ENCODE measurements at regions not wholly inside any gene's neighbourhood (a gene's known extent, or its start where the extent isn't known, plus 50 kb on each side); places are given as distances from the start of the nearest gene placed in this dataset.

GRCh38 chr9:106143781-106144180 is 449.4 kb downstream of the TMEM38B start:
- DNase-seq (ENCODE audit: low read depth, low spot score), result no peak
- no peak overlapping the region for H3K4me3 ChIP-seq (ENCODE audit: low read depth, low read length)
- no peak for TF ChIP-seq CTCF (IDR thresholded peaks at IDR 0.05; ENCODE audit: insufficient read depth, low read length, missing control alignments)
- CTCF ChIA-PET, result interaction anchor here (1.6 kb wide), 1 partner anchor 262 kb away, joined by 3 read pairs; no protein-coding TSS in a partner anchor
- POLR2A ChIA-PET, result no interaction called here

- ChIA-PET CTCF (no interaction called here), POLR2A (no interaction called here)
- TF ChIP-seq CTCF (IDR thresholded peaks at IDR 0.05; ENCODE audit: insufficient read depth, low read length, missing control alignments), result no peak
- no peak overlapping the region for H3K4me3 ChIP-seq (ENCODE audit: low read depth, low read length)
- no peak for DNase-seq (ENCODE audit: low read depth, low spot score)
These were observed 451.9 kb downstream of the TMEM38B start for GRCh38 chr9:106146066-106146840.

GRCh38 chr9:106146886-106147285 is 452.5 kb downstream of the TMEM38B start:
- ChIA-PET CTCF (no interaction called here), POLR2A (no interaction called here)
- no peak for DNase-seq (ENCODE audit: low read depth, low spot score)
- no peak for TF ChIP-seq CTCF (IDR thresholded peaks at IDR 0.05; ENCODE audit: insufficient read depth, low read length, missing control alignments)
- H3K4me3 ChIP-seq (ENCODE audit: low read depth, low read length), result no peak overlapping the region

- POLR2A ChIA-PET, result no interaction called here
- no peak overlapping the region for H3K4me3 ChIP-seq (ENCODE audit: low read depth, low read length)
- TF ChIP-seq CTCF (IDR thresholded peaks at IDR 0.05; ENCODE audit: insufficient read depth, low read length, missing control alignments), result no peak
- DNase-seq (ENCODE audit: low read depth, low spot score), result no peak
- CTCF ChIA-PET, result no interaction called here
These were observed 455.6 kb downstream of the TMEM38B start for GRCh38 chr9:106149956-106150355.

- CTCF ChIA-PET, result no interaction called here
These were observed 462.1 kb downstream of the TMEM38B start for GRCh38 chr9:106156465-106156864.

GRCh38 chr9:106172265-106172664 is 477.9 kb downstream of the TMEM38B start:
- TF ChIP-seq CTCF (IDR thresholded peaks at IDR 0.05; ENCODE audit: insufficient read depth, low read length, missing control alignments), result no peak
- ChIA-PET CTCF (no interaction called here), POLR2A (no interaction called here)
- no peak for DNase-seq (ENCODE audit: low read depth, low spot score)
- no peak overlapping the region for H3K4me3 ChIP-seq (ENCODE audit: low read depth, low read length)

More at GRCh38 chr9:106156465-106156864, 462.1 kb downstream of the TMEM38B start:
- no peak overlapping the region for H3K4me3 ChIP-seq (ENCODE audit: low read depth, low read length)
- DNase-seq (ENCODE audit: low read depth, low spot score), result no peak
- no peak for TF ChIP-seq CTCF (IDR thresholded peaks at IDR 0.05; ENCODE audit: insufficient read depth, low read length, missing control alignments)
- POLR2A ChIA-PET, result no interaction called here
